ENCODE measurements at regions not wholly inside any gene's neighbourhood (a gene's known extent, or its start where the extent isn't known, plus 50 kb on each side); places are given as distances from the start of the nearest gene placed in this dataset.

GRCh38 chr4:163991298-163991865 is 496.9 kb downstream of the TMA16 start:
- Histone ChIP-seq H3K4me3 (ENCODE audit: low read depth, low read length) (no peak overlapping the region), H3K36me3 (ENCODE audit: control insufficient read depth, insufficient read depth, low read length) (no peaks in the 10 kb centered on the region), H3K27me3 (ENCODE audit: control insufficient read depth, insufficient read depth, low read length) (no peaks in the 10 kb centered on the region)
- CTCF ChIA-PET: interaction anchor here (0.5 kb wide), 1 partner anchor 127 kb away, joined by 3 read pairs; no protein-coding TSS in a partner anchor
- no peak for DNase-seq (ENCODE audit: low read depth)
- POLR2A ChIA-PET: no interaction called here
- no peak for TF ChIP-seq CTCF (IDR thresholded peaks at IDR 0.05; ENCODE audit: insufficient read depth, low read depth, low read length)

- Histone ChIP-seq H3K36me3 (ENCODE audit: control insufficient read depth, insufficient read depth, low read length) (no peaks in the 10 kb centered on the region), H3K27me3 (ENCODE audit: control insufficient read depth, insufficient read depth, low read length) (no peaks in the 10 kb centered on the region), H3K4me3 (ENCODE audit: low read depth, low read length) (no peak overlapping the region)
- POLR2A ChIA-PET: no interaction called here
- CTCF ChIA-PET: no interaction called here
- TF ChIP-seq CTCF (IDR thresholded peaks at IDR 0.05; ENCODE audit: insufficient read depth, low read depth, low read length): no peak
- DNase-seq (ENCODE audit: low read depth): no peak
These were observed 514.9 kb downstream of the TMA16 start for GRCh38 chr4:164009435-164009834.

- Histone ChIP-seq H3K27me3 (ENCODE audit: control insufficient read depth, insufficient read depth, low read length) (no peaks in the 10 kb centered on the region), H3K36me3 (ENCODE audit: control insufficient read depth, insufficient read depth, low read length) (no peaks in the 10 kb centered on the region), H3K4me3 (ENCODE audit: low read depth, low read length) (no peak overlapping the region)
- ChIA-PET CTCF (no interaction called here), POLR2A (no interaction called here)
- DNase-seq (ENCODE audit: low read depth): no peak
- no peak for TF ChIP-seq CTCF (IDR thresholded peaks at IDR 0.05; ENCODE audit: insufficient read depth, low read depth, low read length)
These were observed 517.3 kb downstream of the TMA16 start for GRCh38 chr4:164011791-164012190.

GRCh38 chr4:164012396-164013027 is 518.0 kb downstream of the TMA16 start:
- Histone ChIP-seq H3K36me3 (ENCODE audit: control insufficient read depth, insufficient read depth, low read length) (no peaks in the 10 kb centered on the region), H3K4me3 (ENCODE audit: low read depth, low read length) (no peak overlapping the region), H3K27me3 (ENCODE audit: control insufficient read depth, insufficient read depth, low read length) (no peaks in the 10 kb centered on the region)
- ChIA-PET POLR2A (no interaction called here), CTCF (no interaction called here)
- no peak for TF ChIP-seq CTCF (IDR thresholded peaks at IDR 0.05; ENCODE audit: insufficient read depth, low read depth, low read length)
- DNase-seq (ENCODE audit: low read depth): no peak

GRCh38 chr4:164021947-164022346 is 527.5 kb downstream of the TMA16 start:
- H3K4me3 ChIP-seq (ENCODE audit: low read depth, low read length): no peak overlapping the region
- POLR2A ChIA-PET: no interaction called here
- CTCF ChIA-PET: no interaction called here
- H3K36me3 ChIP-seq (ENCODE audit: control insufficient read depth, insufficient read depth, low read length): no peaks in the 10 kb centered on the region
- no peaks in the 10 kb centered on the region for H3K27me3 ChIP-seq (ENCODE audit: control insufficient read depth, insufficient read depth, low read length)
- no peak for DNase-seq (ENCODE audit: low read depth)
- TF ChIP-seq CTCF (IDR thresholded peaks at IDR 0.05; ENCODE audit: insufficient read depth, low read depth, low read length): no peak

All from BJ (cell line).